A673 (cell line): ENCODE measurements at regions not wholly inside any gene's neighbourhood (a gene's known extent, or its start where the extent isn't known, plus 50 kb on each side); places are given as distances from the start of the nearest gene placed in this dataset.

Experiments
- BruUV-seq: library from RNA; stranded (reverse); fragments of 400-500 nt; replicated peaks from 2 replicates; lab custom pipeline; 2021; lab: Mats Ljungman, UMichigan
- CTCF ChIA-PET: fragments of 300-600 bp; sonication (Branson Sonifier 250); formaldehyde crosslinking; loops from one replicate; lab custom pipeline; 2022; ENCODE audit warnings: antibody characterized with exemption; lab: Charles Lee
- POLR2A ChIA-PET: fragments of 300-600 bp; sonication (Branson Sonifier 250); formaldehyde crosslinking; loops from one replicate; lab custom pipeline; 2022; ENCODE audit warnings: antibody characterized with exemption; ENCODE audit not compliant: low non-redundant PET; lab: Charles Lee
- DNase-seq: peaks from one replicate; pipeline ENCODE4 v3.0.0-alpha.2; 2015; ENCODE audit warnings: low spot score
- H3K27ac ChIP-seq: fragments of 200-600 bp; sonication (generic); 2 replicates; pipeline ENCODE4 v1.5.1; 2016; ENCODE audit warnings: mixed run types, low read depth, mild to moderate bottlenecking, mixed read lengths, antibody characterized with exemption, low read length; ENCODE audit not compliant: poor library complexity, severe bottlenecking
- H3K27me3 ChIP-seq: fragments of 200-600 bp; sonication (generic); replicated peaks from 2 replicates; pipeline ENCODE4 v1.6.1; 2017; ENCODE audit warnings: mixed run types, low read depth, mild to moderate bottlenecking, mixed read lengths, antibody characterized with exemption, low read length; ENCODE audit not compliant: insufficient read depth, poor library complexity
- H3K36me3 ChIP-seq: fragments of 200-600 bp; sonication (generic); 2 replicates; pipeline ENCODE4 v1.6.1; 2016; ENCODE audit warnings: mixed run types, mild to moderate bottlenecking, mixed read lengths, antibody characterized with exemption, low read length; ENCODE audit not compliant: insufficient read depth, poor library complexity, severe bottlenecking
- H3K4me1 ChIP-seq: fragments of 200-600 bp; sonication (generic); 2 replicates; pipeline ENCODE4 v1.6.1; 2017; ENCODE audit warnings: mixed run types, mild to moderate bottlenecking, mixed read lengths, antibody characterized with exemption, low read length; ENCODE audit not compliant: insufficient read depth, poor library complexity, severe bottlenecking
- H3K4me3 ChIP-seq: fragments of 200-600 bp; sonication (generic); 2 replicates; pipeline ENCODE4 v1.5.1; 2016; ENCODE audit warnings: low read depth, mixed run types, mild to moderate bottlenecking, mixed read lengths, low read length; ENCODE audit not compliant: poor library complexity, severe bottlenecking
- H3K9me3 ChIP-seq: fragments of 200-600 bp; sonication (generic); 2 replicates; pipeline ENCODE4 v1.6.1; 2016; ENCODE audit warnings: mixed run types, low read depth, mild to moderate bottlenecking, mixed read lengths, antibody characterized with exemption, low read length; ENCODE audit not compliant: poor library complexity, severe bottlenecking
- CTCF ChIP-seq: fragments of 300-800, 200-600 bp; sonication (generic); conservative IDR thresholded peaks from 2 replicates; pipeline ENCODE4 v1.5.1; 2017; ENCODE audit warnings: low read depth, mild to moderate bottlenecking, antibody characterized with exemption, low read length, moderate library complexity, mixed read lengths
- EZH2 ChIP-seq: fragments of 200-600 bp; sonication (generic); IDR thresholded peaks from 2 replicates; pipeline ENCODE4 v1.6.1; 2017; ENCODE audit warnings: borderline replicate concordance, low read depth, mild to moderate bottlenecking, mixed read lengths, antibody characterized with exemption, low read length; ENCODE audit not compliant: poor library complexity, severe bottlenecking
- intact Hi-C: fragments of 100-400 bp; cut with micrococcal nuclease; formaldehyde crosslinking; loops from one replicate; pipeline ENCODE4 v1.10.0; 2022; ENCODE audit not compliant: unreplicated experiment

GRCh38 chr2:3023531-3023930 is 354.1 kb downstream of the EIPR1 start:
- Histone ChIP-seq H3K27me3 (no peaks in the 10 kb centered on the region), H3K4me3 (no peak overlapping the region), H3K27ac (no peak overlapping the region), H3K9me3 (no peaks in the 10 kb centered on the region), H3K4me1 (no peaks in the 10 kb centered on the region), H3K36me3 (no peaks in the 10 kb centered on the region)
- ChIA-PET POLR2A (no interaction called here), CTCF (no interaction called here)
- BruUV-seq, result no TSS peak
- DNase-seq, result no peak
- TF ChIP-seq CTCF, result no peak
- TF ChIP-seq EZH2, result no peak
- intact Hi-C loops, result no loop called here

GRCh38 chr2:3022841-3023372 is 354.7 kb downstream of the EIPR1 start:
- BruUV-seq, result no TSS peak
- no peaks in the 10 kb centered on the region for H3K9me3 ChIP-seq
- H3K27me3 ChIP-seq, result no peaks in the 10 kb centered on the region
- ChIA-PET CTCF (no interaction called here), POLR2A (no interaction called here)
- DNase-seq, result no peak
- H3K4me1 ChIP-seq, result no peaks in the 10 kb centered on the region
- H3K27ac ChIP-seq, result no peak overlapping the region
- intact Hi-C loops, result no loop called here
- TF ChIP-seq CTCF, result no peak
- no peak for TF ChIP-seq EZH2
- H3K36me3 ChIP-seq, result no peaks in the 10 kb centered on the region
- no peak overlapping the region for H3K4me3 ChIP-seq

- Histone ChIP-seq H3K27ac (no peak overlapping the region), H3K36me3 (no peaks in the 10 kb centered on the region), H3K4me1 (no peaks in the 10 kb centered on the region), H3K9me3 (peaks cover 5% of the 10 kb centered on the region), H3K4me3 (no peak overlapping the region), H3K27me3 (no peaks in the 10 kb centered on the region)
- BruUV-seq, result no TSS peak
- intact Hi-C loops, result no loop called here
- CTCF ChIA-PET, result no interaction called here
- POLR2A ChIA-PET, result no interaction called here
- TF ChIP-seq EZH2 (no peak), CTCF (no peak)
- no peak for DNase-seq
These were observed 355.9 kb downstream of the EIPR1 start for GRCh38 chr2:3021720-3022119.
